Endothelial cell of umbilical vein (primary cell): ENCODE measurements at regions not wholly inside any gene's neighbourhood (a gene's known extent, or its start where the extent isn't known, plus 50 kb on each side); places are given as distances from the start of the nearest gene placed in this dataset.

ENCODE experiments used
- BruUV-seq: library from RNA; stranded (reverse); fragments of 400-500 nt; replicated peaks from 2 replicates; lab custom pipeline; 2021; lab: Mats Ljungman, UMichigan
- CTCF ChIA-PET: fragments of 300-600, 350-600 bp; sonication (Branson Sonifier 250); formaldehyde crosslinking; loops from one replicate; lab custom pipeline; 2021; ENCODE audit warnings: antibody characterized with exemption, inconsistent platforms; lab: Charles Lee
- POLR2A ChIA-PET: fragments of 300-600, 350-600 bp; sonication (Branson Sonifier 250); formaldehyde crosslinking; loops from one replicate; lab custom pipeline; 2021; ENCODE audit warnings: antibody characterized with exemption, inconsistent platforms; lab: Charles Lee
- DNase-seq: peaks from one replicate; pipeline ENCODE4 v3.0.0-alpha.2; 2011; ENCODE audit warnings: low read depth, low spot score
- FAIRE-seq: peaks from 2 replicates; lab custom pipeline; 2011; peaks lifted over from hg19 to GRCh38; lab: Jason Lieb, UNC
- H2AFZ ChIP-seq: 2 replicates; pipeline ENCODE4 v1.6.0; 2012; ENCODE audit warnings: low read depth, low read length, control low read depth, inconsistent platforms
- H3K27ac ChIP-seq: 2 replicates; pipeline ENCODE4 v1.5.1; 2011; ENCODE audit warnings: low read depth, mild to moderate bottlenecking, control low read depth, low read length, moderate library complexity; ENCODE audit not compliant: insufficient read depth
- H3K27me3 ChIP-seq, 2 experiments: 2 replicates each; pipeline versions ENCODE4 v1.6.0 to v1.6.1; 2011; ENCODE audit warnings: low read length in 2 of 2, mixed read lengths in 1 of 2; ENCODE audit not compliant: control insufficient read depth in 2 of 2, insufficient read depth in 2 of 2
- H3K36me3 ChIP-seq, 2 experiments: 2 replicates in 1 of 2; 3 replicates in 1 of 2; pipeline ENCODE4 v1.5.1; 2011; ENCODE audit warnings: low read length in 2 of 2, mild to moderate bottlenecking in 1 of 2, moderate library complexity in 1 of 2; ENCODE audit not compliant: control insufficient read depth in 2 of 2, insufficient read depth in 2 of 2; ENCODE audit errors: extremely low read depth in 1 of 2
- H3K4me1 ChIP-seq: 3 replicates; pipeline ENCODE4 v1.5.1; 2011; ENCODE audit warnings: mild to moderate bottlenecking, low read length; ENCODE audit not compliant: control insufficient read depth, insufficient read depth; ENCODE audit errors: extremely low read depth
- H3K4me2 ChIP-seq: 2 replicates; pipeline ENCODE4 v1.6.1; 2011; ENCODE audit warnings: low read length, control low read depth, mixed read lengths; ENCODE audit not compliant: insufficient read depth
- H3K4me3 ChIP-seq, 3 experiments: fragments of 200-600 bp in 1 of 3; sonication (generic), shearing (Covaris generic) in 1 of 3; replicated peaks in 1 of 3; 2 replicates each; pipeline ENCODE4 v1.5.1; 2011 to 2016; ENCODE audit warnings: control low read depth in 3 of 3, low read length in 3 of 3, mild to moderate bottlenecking in 2 of 3, inconsistent platforms in 1 of 3, low read depth in 1 of 3, moderate library complexity in 1 of 3; ENCODE audit not compliant: insufficient read depth in 1 of 3
- H3K79me2 ChIP-seq: 2 replicates; pipeline ENCODE4 v1.6.0; 2012; ENCODE audit warnings: low read length, inconsistent platforms; ENCODE audit not compliant: control insufficient read depth, insufficient read depth
- H3K9ac ChIP-seq: replicated peaks from 2 replicates; pipeline ENCODE3; 2011; ENCODE audit warnings: low read length, control low read depth; ENCODE audit not compliant: insufficient read depth; ENCODE audit errors: extremely low read depth
- H3K9me1 ChIP-seq: replicated peaks from 3 replicates; pipeline ENCODE4 v1.6.0; 2011; ENCODE audit warnings: mild to moderate bottlenecking, low read length; ENCODE audit not compliant: control insufficient read depth, insufficient read depth; ENCODE audit errors: extremely low read depth
- H3K9me3 ChIP-seq: replicated peaks from 2 replicates; pipeline ENCODE4 v1.5.1; 2012; ENCODE audit warnings: low read length, inconsistent platforms; ENCODE audit not compliant: control insufficient read depth, insufficient read depth
- H4K20me1 ChIP-seq: replicated peaks from 2 replicates; pipeline ENCODE3; 2011; ENCODE audit warnings: mild to moderate bottlenecking, low read length; ENCODE audit not compliant: control insufficient read depth, insufficient read depth; ENCODE audit errors: extremely low read depth
- CTCF ChIP-seq, 2 donors: IDR thresholded peaks; 1 replicate in 1 of 2; 2 replicates in 1 of 2; pipeline ENCODE4 v1.5.1; 2011; ENCODE audit warnings: low read length in 2 of 2, mild to moderate bottlenecking in 2 of 2, moderate library complexity in 2 of 2, control low read depth in 1 of 2, inconsistent platforms in 1 of 2, low read depth in 1 of 2; ENCODE audit not compliant: insufficient read depth in 1 of 2; ENCODE audit errors: extremely low read depth in 1 of 2
- EZH2 ChIP-seq: IDR thresholded peaks from 2 replicates; pipeline ENCODE4 v1.6.1; 2012; ENCODE audit warnings: borderline replicate concordance, low read depth, mild to moderate bottlenecking, moderate library complexity, low read length, inconsistent platforms; ENCODE audit not compliant: severe bottlenecking
- FOS ChIP-seq: IDR thresholded peaks from 2 replicates; pipeline ENCODE4 v1.6.1; 2011; ENCODE audit warnings: mild to moderate bottlenecking, low read length, moderate library complexity, borderline replicate concordance; ENCODE audit not compliant: insufficient read depth
- GATA2 ChIP-seq: IDR thresholded peaks from 2 replicates; pipeline ENCODE4 v1.7.0; 2011; ENCODE audit warnings: low read depth, mild to moderate bottlenecking, moderate library complexity, mixed read lengths, low read length; ENCODE audit not compliant: insufficient read length, insufficient read depth
- JUN ChIP-seq: IDR thresholded peaks from 2 replicates; pipeline ENCODE4 v1.6.1; 2011; ENCODE audit warnings: borderline replicate concordance, low read depth; ENCODE audit not compliant: insufficient read length, insufficient read depth
- MAX ChIP-seq: IDR thresholded peaks from 2 replicates; pipeline ENCODE4 v1.6.1; 2011; ENCODE audit not compliant: insufficient read depth, insufficient read length
- MYC ChIP-seq: IDR thresholded peaks from one replicate; pipeline ENCODE4 v1.6.1; 2011; ENCODE audit warnings: mild to moderate bottlenecking, low read depth, low read length
- POLR2A ChIP-seq: IDR thresholded peaks from 2 replicates; pipeline ENCODE4 v1.6.1; 2012; ENCODE audit warnings: low read depth, mild to moderate bottlenecking, control low read depth, low read length
- POLR2AphosphoS5 ChIP-seq: IDR thresholded peaks from 2 replicates; pipeline ENCODE4 v1.6.1; 2012; ENCODE audit warnings: low read depth, mild to moderate bottlenecking, control low read depth, low read length, moderate library complexity; ENCODE audit not compliant: insufficient read depth
- dilution Hi-C: fragments of 300-500 bp; cut with MboI; formaldehyde crosslinking; loops from one replicate; pipeline ENCODE4 v1.15.0; 2019; ENCODE audit warnings: low sequenced_read_pairs; ENCODE audit not compliant: extremely low pct_ligation_motif_present
- intact Hi-C: fragments of 100-400 bp; cut with micrococcal nuclease; formaldehyde crosslinking; loops from one replicate; pipeline ENCODE4 v1.10.0; 2022

GRCh38 chr6:40176152-40176551 is 241.9 kb upstream of the MOCS1 start:
- H2AFZ ChIP-seq = no peak overlapping the region
- no peaks in the 10 kb centered on the region for H4K20me1 ChIP-seq
- no peaks in the 10 kb centered on the region for H3K9me1 ChIP-seq
- no TSS peak for BruUV-seq
- H3K4me1 ChIP-seq = no peaks in the 10 kb centered on the region
- no peaks in the 10 kb centered on the region for H3K27me3 ChIP-seq
- H3K4me2 ChIP-seq = no peak overlapping the region
- no peaks in the 10 kb centered on the region for H3K36me3 ChIP-seq
- dilution Hi-C loops (no loop called here), intact Hi-C loops (no loop called here)
- ChIA-PET CTCF (no interaction called here), POLR2A (no interaction called here)
- TF ChIP-seq FOS = no peak
- TF ChIP-seq EZH2 = no peak
- no peak for TF ChIP-seq JUN
- no peak for TF ChIP-seq CTCF (IDR thresholded peaks at IDR 0.05; ENCODE audit: extremely low read depth in 1 of 2, insufficient read depth in 1 of 2, low read depth in 1 of 2, low read length in 2 of 2)
- TF ChIP-seq MAX = no peak
- no peak for TF ChIP-seq MYC
- TF ChIP-seq GATA2 = no peak
- TF ChIP-seq POLR2A = no peak
- no peak for TF ChIP-seq POLR2AphosphoS5
- no peaks in the 10 kb centered on the region for H3K79me2 ChIP-seq
- no peak overlapping the region for H3K4me3 ChIP-seq
- H3K9ac ChIP-seq = no peak overlapping the region
- DNase-seq (no peak), FAIRE-seq (no peak)
- H3K27ac ChIP-seq = no peak overlapping the region
- H3K9me3 ChIP-seq = no peaks in the 10 kb centered on the region
